HEK293T (cell line): ENCODE measurements at regions not wholly inside any gene's neighbourhood (a gene's known extent, or its start where the extent isn't known, plus 50 kb on each side); places are given as distances from the start of the nearest gene placed in this dataset.

Experiments
- CTCF ChIA-PET: fragments of 350-600 bp; formaldehyde crosslinking; extraction: SDS; loops from one replicate; lab custom pipeline; 2021; ENCODE audit warnings: antibody characterized with exemption, inconsistent platforms; lab: Yijun Ruan, JAX
- POLR2A ChIA-PET: fragments of 350-600 bp; formaldehyde crosslinking; extraction: SDS; loops from one replicate; lab custom pipeline; 2020; ENCODE audit warnings: antibody characterized with exemption, inconsistent platforms; lab: Yijun Ruan, JAX
- DNase-seq: peaks from one replicate; pipeline ENCODE4 v3.0.0; 2012; ENCODE audit warnings: mixed read lengths; ENCODE audit errors: extremely low spot score
- ARNT ChIP-seq: fragments of 450-650 bp; IDR thresholded peaks from 2 replicates; pipeline ENCODE4 v1.6.1; 2017; ENCODE audit warnings: mild to moderate bottlenecking
- BHLHE40 ChIP-seq: fragments of 450-650 bp; IDR thresholded peaks from 2 replicates; pipeline ENCODE4 v1.6.1; 2016; ENCODE audit warnings: mild to moderate bottlenecking, moderate library complexity, borderline replicate concordance
- CTBP1 ChIP-seq: fragments of 450-650 bp; IDR thresholded peaks from 2 replicates; pipeline ENCODE4 v1.6.1; 2016; ENCODE audit warnings: borderline replicate concordance
- ELF4 ChIP-seq: fragments of 450-650 bp; IDR thresholded peaks from 2 replicates; pipeline ENCODE4 v1.6.1; 2017; ENCODE audit warnings: antibody characterized with exemption
- FOXA1 ChIP-seq: fragments of 450-650 bp; IDR thresholded peaks from 2 replicates; pipeline ENCODE4 v1.6.1; 2016; ENCODE audit warnings: mild to moderate bottlenecking
- FOXK2 ChIP-seq: fragments of 450-650 bp; IDR thresholded peaks from 2 replicates; pipeline ENCODE4 v1.6.1; 2016; ENCODE audit warnings: mild to moderate bottlenecking
- FOXM1 ChIP-seq: fragments of 450-650 bp; IDR thresholded peaks from 2 replicates; pipeline ENCODE4 v1.6.1; 2017; ENCODE audit warnings: mild to moderate bottlenecking, borderline replicate concordance
- HDGF ChIP-seq: fragments of 450-650 bp; IDR thresholded peaks from 2 replicates; pipeline ENCODE4 v1.6.1; 2017; ENCODE audit warnings: antibody characterized with exemption, borderline replicate concordance
- L3MBTL2 ChIP-seq: fragments of 450-650 bp; conservative IDR thresholded peaks from 2 replicates; pipeline ENCODE4 v1.6.1; 2016; ENCODE audit warnings: mild to moderate bottlenecking
- LEF1 ChIP-seq: fragments of 450-650 bp; IDR thresholded peaks from 2 replicates; pipeline ENCODE4 v1.6.1; 2017; ENCODE audit warnings: mild to moderate bottlenecking, borderline replicate concordance
- NFRKB ChIP-seq: fragments of 450-650 bp; IDR thresholded peaks from 2 replicates; pipeline ENCODE4 v1.6.1; 2016; ENCODE audit warnings: mild to moderate bottlenecking, moderate library complexity
- SP1 ChIP-seq: fragments of 450-650 bp; IDR thresholded peaks from 2 replicates; pipeline ENCODE4 v1.6.1; 2017
- SUZ12 ChIP-seq: fragments of 450-650 bp; IDR thresholded peaks from 2 replicates; pipeline ENCODE4 v1.6.1; 2016; ENCODE audit warnings: mild to moderate bottlenecking
- TARDBP ChIP-seq: fragments of 450-650 bp; IDR thresholded peaks from 2 replicates; pipeline ENCODE4 v1.6.1; 2016
- ZNF384 ChIP-seq: fragments of 450-650 bp; IDR thresholded peaks from 2 replicates; pipeline ENCODE4 v1.6.1; 2016
- TF ChIP-seq, protein P1 (sequence below): fragments of 450-650 bp; IDR thresholded peaks from 2 replicates; pipeline ENCODE4 v1.6.1; 2016

DNA sequence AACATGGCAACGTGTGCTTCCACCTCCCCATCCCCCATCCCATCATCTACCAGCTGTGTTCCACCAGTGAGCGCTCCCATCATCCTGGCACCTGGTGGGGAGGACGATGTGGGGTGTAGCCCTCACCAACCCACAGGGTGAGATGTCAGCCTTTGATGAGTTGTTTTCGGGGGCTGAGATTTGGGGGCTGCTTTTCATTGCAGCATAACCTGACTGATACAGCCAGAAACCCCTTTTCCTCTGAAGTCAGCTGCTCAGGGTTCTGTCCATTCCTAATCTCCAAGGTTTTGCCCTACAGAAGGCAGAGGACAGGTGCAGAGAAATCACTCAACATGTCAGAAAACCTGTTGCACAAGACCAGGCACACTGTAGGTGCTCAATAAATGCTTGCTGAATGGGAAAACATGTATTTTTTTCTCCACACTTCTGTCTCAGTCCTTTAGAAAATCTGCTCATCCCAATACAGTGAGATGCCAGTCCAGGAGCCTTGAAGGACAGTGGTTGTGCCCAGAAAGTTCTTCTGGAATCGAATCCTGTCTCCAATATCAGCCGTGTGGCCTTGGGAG is 239.8 kb downstream of the RBM19 start:
- no peak for DNase-seq
- ChIA-PET POLR2A (no interaction called here), CTCF (no interaction called here)
- TF ChIP-seq L3MBTL2 = no peak
- TF ChIP-seq CTBP1 = no peak
- no peak for TF ChIP-seq SUZ12
- TF ChIP-seq FOXA1 = no peak
- no peak for TF ChIP-seq BHLHE40
- TF ChIP-seq FOXM1 = no peak
- TF ChIP-seq ZNF384 = no peak
- no peak for TF ChIP-seq HDGF
- no peak for TF ChIP-seq ARNT
- TF ChIP-seq ELF4 = no peak
- TF ChIP-seq NFRKB = no peak
- no peak for TF ChIP-seq FOXK2
- TF ChIP-seq, protein P1, sequence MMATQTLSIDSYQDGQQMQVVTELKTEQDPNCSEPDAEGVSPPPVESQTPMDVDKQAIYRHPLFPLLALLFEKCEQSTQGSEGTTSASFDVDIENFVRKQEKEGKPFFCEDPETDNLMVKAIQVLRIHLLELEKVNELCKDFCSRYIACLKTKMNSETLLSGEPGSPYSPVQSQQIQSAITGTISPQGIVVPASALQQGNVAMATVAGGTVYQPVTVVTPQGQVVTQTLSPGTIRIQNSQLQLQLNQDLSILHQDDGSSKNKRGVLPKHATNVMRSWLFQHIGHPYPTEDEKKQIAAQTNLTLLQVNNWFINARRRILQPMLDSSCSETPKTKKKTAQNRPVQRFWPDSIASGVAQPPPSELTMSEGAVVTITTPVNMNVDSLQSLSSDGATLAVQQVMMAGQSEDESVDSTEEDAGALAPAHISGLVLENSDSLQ = no peak

DNA sequence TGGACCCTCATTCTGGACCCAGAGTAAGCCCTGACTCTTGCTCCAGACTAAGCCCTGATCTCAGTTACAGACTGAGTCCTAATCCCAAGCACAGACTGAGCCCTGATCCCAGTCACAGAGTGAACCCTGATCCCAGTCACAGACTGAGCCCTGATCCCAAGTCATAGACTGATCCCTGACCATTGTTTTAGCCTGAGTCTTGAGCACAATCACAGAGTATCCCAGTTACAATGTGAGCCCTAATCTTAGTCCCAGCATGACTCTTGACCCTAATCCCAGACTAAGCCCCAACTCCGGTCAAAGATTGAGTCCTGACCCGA is 240.6 kb downstream of the RBM19 start:
- ChIA-PET CTCF (interaction anchor here (0.6 kb wide), 1 partner anchor 412 kb away, joined by 4 read pairs; no protein-coding TSS in a partner anchor), POLR2A (no interaction called here)
- no peak for DNase-seq
- TF ChIP-seq SUZ12 (no peak), NFRKB (no peak), L3MBTL2 (no peak), ZNF384 (no peak), HDGF (no peak), SP1 (no peak), CTBP1 (no peak), FOXA1 (no peak), LEF1 (no peak), FOXK2 (no peak), BHLHE40 (no peak), FOXM1 (no peak), ELF4 (no peak), TARDBP (no peak), ARNT (no peak)
- TF ChIP-seq, protein P1 = no peak

DNA sequence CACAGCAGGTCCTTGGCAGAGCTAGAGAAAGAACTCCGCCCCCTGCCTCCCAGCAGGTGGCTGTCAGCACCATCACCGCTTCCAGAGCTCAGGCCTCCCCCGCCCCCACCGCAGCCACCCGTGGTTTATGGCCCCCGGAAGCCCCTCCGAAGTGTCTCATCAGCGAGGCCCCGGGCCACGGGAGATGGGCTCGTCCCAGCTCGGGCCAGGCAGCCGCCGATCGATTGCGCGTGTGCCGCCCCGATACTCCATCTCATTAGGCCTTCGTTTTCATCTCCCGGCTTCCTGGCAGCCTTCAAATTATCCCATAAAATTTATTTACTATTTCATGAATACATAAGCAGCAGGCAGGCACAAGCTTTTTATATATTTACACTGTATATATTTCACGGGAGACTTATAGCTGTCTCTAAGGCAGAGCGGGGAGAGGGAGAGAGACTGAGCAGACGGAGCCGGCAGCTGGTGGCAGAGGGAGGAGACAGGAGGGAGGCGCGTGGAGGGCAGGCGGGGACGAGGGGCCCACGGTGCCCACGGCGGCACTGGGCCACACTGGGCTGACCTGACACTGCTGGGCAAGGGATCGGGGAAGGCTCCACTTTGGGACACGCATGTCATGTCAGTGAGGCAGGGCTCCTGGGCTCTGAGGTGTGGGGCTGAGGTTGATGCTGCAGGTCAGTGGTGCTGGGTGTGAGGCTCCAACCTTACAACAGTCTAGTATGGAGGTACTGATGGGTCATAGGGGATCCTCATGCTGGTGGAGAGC is 241.2 kb downstream of the RBM19 start:
- TF ChIP-seq LEF1 = no peak
- TF ChIP-seq ELF4 = no peak
- no peak for TF ChIP-seq SP1
- no peak for TF ChIP-seq L3MBTL2
- no peak for TF ChIP-seq HDGF
- no peak for TF ChIP-seq NFRKB
- TF ChIP-seq ARNT = no peak
- no peak for TF ChIP-seq ZNF384
- no peak for TF ChIP-seq SUZ12
- TF ChIP-seq TARDBP = no peak
- no peak for TF ChIP-seq FOXM1
- TF ChIP-seq, protein P1 = no peak
- no peak for TF ChIP-seq FOXK2
- no peak for TF ChIP-seq FOXA1
- no peak for TF ChIP-seq CTBP1
- TF ChIP-seq BHLHE40 = no peak
- CTCF ChIA-PET = interaction anchor here (0.6 kb wide), 1 partner anchor 412 kb away, joined by 4 read pairs; no protein-coding TSS in a partner anchor
- POLR2A ChIA-PET = interaction anchor here (0.5 kb wide), 1 partner anchor 1454 kb away, joined by 3 read pairs; no protein-coding TSS in a partner anchor
- peak; percentile 28 for DNase-seq

DNA sequence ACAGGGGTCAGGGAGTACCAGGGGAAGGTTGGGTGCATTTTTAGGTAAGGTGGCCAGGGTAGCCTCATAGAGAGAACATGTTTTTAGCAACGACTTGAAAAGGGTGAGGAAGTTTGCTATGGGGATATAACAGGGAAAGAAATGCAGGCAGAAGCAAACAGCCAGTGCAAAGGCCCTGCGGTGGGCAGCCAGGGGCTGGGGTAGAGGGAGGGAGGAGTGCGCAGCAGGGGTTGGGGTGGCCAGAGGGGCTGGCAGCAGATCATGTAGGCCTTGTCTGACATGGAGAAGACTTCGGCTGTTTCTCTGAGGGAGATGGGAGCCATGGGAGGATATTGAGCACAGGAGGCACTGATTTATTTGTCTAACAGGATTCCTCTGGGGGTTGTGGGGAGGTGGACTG is 242.5 kb downstream of the RBM19 start:
- CTCF ChIA-PET = interaction anchor here (0.8 kb wide), 1 partner anchor 8 kb away, joined by 3 read pairs; no protein-coding TSS in a partner anchor

More for the DNA sequence above, 242.5 kb downstream of the RBM19 start:
- TF ChIP-seq LEF1 (no peak), FOXM1 (no peak), ARNT (no peak), ZNF384 (no peak), ELF4 (no peak), FOXA1 (no peak), CTBP1 (no peak), SP1 (no peak), NFRKB (no peak), BHLHE40 (no peak), TARDBP (no peak), L3MBTL2 (no peak), HDGF (no peak), FOXK2 (no peak), SUZ12 (no peak)
- TF ChIP-seq, protein P1 = no peak
- POLR2A ChIA-PET = no interaction called here
- no peak for DNase-seq
